ENCODE measurements at regions not wholly inside any gene's neighbourhood (a gene's known extent, or its start where the extent isn't known, plus 50 kb on each side); places are given as distances from the start of the nearest gene placed in this dataset.

GRCh38 chr6:9878535-9878934 lies 536.3 kb downstream of the TFAP2A start:
- no peak for TF ChIP-seq CTCF (IDR thresholded peaks at IDR 0.05 in 8 of 11, conservative IDR thresholded peaks at IDR 0.05 in 3 of 11)
- no peak for TF ChIP-seq POLR2A (IDR thresholded peaks at IDR 0.05)
- TF ChIP-seq POLR2AphosphoS5 (IDR thresholded peaks at IDR 0.05): no peak

Measured in spleen (tissue), 7 donors.